ENCODE measurements at regions not wholly inside any gene's neighbourhood (a gene's known extent, or its start where the extent isn't known, plus 50 kb on each side); places are given as distances from the start of the nearest gene placed in this dataset.

DNA sequence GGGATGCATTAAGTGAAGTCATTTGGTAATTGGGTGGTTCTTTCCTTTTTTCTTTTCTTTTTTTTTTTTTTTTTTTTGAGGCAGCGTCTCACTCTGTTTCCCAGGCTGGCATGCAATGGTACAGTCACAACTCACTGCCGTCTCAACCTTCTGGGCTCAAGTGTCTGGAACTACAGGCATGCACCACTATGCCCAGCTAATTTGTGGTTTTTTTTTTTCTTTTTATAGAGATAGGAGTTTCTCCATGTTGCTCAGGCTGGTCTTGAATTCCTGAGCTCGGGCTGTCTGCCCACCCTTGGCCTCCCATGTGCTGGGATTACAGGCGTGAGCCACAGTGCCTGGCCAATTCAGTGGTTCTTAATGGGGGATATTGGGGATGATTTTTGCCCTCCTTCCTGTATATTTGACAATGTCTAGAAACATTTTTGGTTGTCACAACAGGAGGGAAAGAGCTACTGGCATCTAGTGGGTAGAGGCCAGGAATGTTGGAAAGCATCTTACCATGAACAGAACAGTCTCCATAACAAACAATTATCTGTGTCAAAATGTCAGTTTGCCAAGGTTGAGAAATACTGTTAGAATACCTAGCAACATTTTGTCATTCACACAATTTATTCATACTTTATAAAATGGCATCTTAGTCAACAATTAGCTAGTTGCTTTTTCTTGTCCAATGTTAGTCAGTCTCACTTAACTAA lies 79.4 kb upstream of the CNTN3 start:
- Histone ChIP-seq H3K23ac (ENCODE audit: insufficient read length, low read depth, low read length) (no peak overlapping the region), H2AFZ (ENCODE audit: low read length) (no peak overlapping the region), H3K14ac (ENCODE audit: insufficient read depth, low read length) (no peak overlapping the region), H3K4me2 (ENCODE audit: insufficient read depth, insufficient read length, low read length) (no peak overlapping the region), H3K18ac (ENCODE audit: insufficient read length, low read depth, low read length) (no peak overlapping the region), H3K27ac (ENCODE audit: insufficient read length, low read depth, low read length) (no peak overlapping the region), H4K91ac (ENCODE audit: insufficient read length, low read depth, low read length) (no peak overlapping the region), H2AK5ac (ENCODE audit: insufficient read length, low read length) (no peak overlapping the region), H2BK120ac (ENCODE audit: low read depth, low read length, poor library complexity, severe bottlenecking) (no peak overlapping the region), H4K20me1 (ENCODE audit: control insufficient read depth, insufficient read depth, insufficient read length) (no peaks in the 10 kb centered on the region), H3K79me1 (ENCODE audit: insufficient read depth, low read depth, low read length, poor library complexity, severe bottlenecking) (no peaks in the 10 kb centered on the region), H3K27me3 (ENCODE audit: insufficient read depth, low read length) (no peaks in the 10 kb centered on the region), H3K79me2 (ENCODE audit: insufficient read depth, low read length) (no peaks in the 10 kb centered on the region), H3T11ph (ENCODE audit: low read length) (no peak overlapping the region), H3K4me1 (ENCODE audit: insufficient read depth, low read length) (no peaks in the 10 kb centered on the region), H2BK12ac (ENCODE audit: insufficient read length, low read depth, low read length) (no peak overlapping the region), H2BK20ac (ENCODE audit: low read depth, low read length, poor library complexity, severe bottlenecking) (no peak overlapping the region), H3K56ac (ENCODE audit: insufficient read length, low read depth, low read length) (no peak overlapping the region), H3K9ac (ENCODE audit: extremely low read depth, insufficient read length, low read length) (no peak overlapping the region), H3K4ac (ENCODE audit: low read depth, low read length) (no peak overlapping the region), H4K8ac (replicated peaks; ENCODE audit: insufficient read length, low read depth, low read length) (no peak overlapping the region), H3K9me3 (ENCODE audit: control insufficient read depth, low read depth, low read length) (no peaks in the 10 kb centered on the region), H2BK5ac (ENCODE audit: insufficient read length, low read length) (no peak overlapping the region), H2BK15ac (ENCODE audit: low read depth, low read length) (no peak overlapping the region), H3K23me2 (ENCODE audit: insufficient read length, low read depth, low read length, poor library complexity, severe bottlenecking) (no peaks in the 10 kb centered on the region), H4K5ac (ENCODE audit: insufficient read length, low read depth, low read length) (no peak overlapping the region)
- Mint-ChIP-seq H3K27me3 (ENCODE audit: low read depth) (no peaks in the 10 kb centered on the region), H3K36me3 (ENCODE audit: insufficient read depth in 1 of 3, low read depth in 3 of 3) (no peaks in the 10 kb centered on the region), H3K9me3 (no peaks in the 10 kb centered on the region), H3K4me1 (no peaks in the 10 kb centered on the region), H3K27ac (no peak overlapping the region), H3K4me3 (no peak overlapping the region)
- WGBS (ENCODE audit: extremely low coverage, insufficient read length, low lambda C conversion rate) = no CpG with 5 or more reads among the region's 4 CpGs
- DNase-seq = no peak
- TF ChIP-seq CTCF (conservative IDR thresholded peaks at IDR 0.05) = no peak

Data from H9 (cell line).